CD4-positive, alpha-beta T cell treated with Interleukin-1 beta for 1 hour (primary cell): ENCODE measurements at regions not wholly inside any gene's neighbourhood (a gene's known extent, or its start where the extent isn't known, plus 50 kb on each side); places are given as distances from the start of the nearest gene placed in this dataset.
"Not testable (repeated sequence)": the region's sequence is repeated elsewhere in the genome, so short reads cannot be mapped to it uniquely, and the experiment has no call there.

ENCODE experiments used
- DNase-seq, 2 donors: peaks; one replicate each; pipeline ENCODE4 v3.0.0-alpha.2; 2020 to 2022

DNA sequence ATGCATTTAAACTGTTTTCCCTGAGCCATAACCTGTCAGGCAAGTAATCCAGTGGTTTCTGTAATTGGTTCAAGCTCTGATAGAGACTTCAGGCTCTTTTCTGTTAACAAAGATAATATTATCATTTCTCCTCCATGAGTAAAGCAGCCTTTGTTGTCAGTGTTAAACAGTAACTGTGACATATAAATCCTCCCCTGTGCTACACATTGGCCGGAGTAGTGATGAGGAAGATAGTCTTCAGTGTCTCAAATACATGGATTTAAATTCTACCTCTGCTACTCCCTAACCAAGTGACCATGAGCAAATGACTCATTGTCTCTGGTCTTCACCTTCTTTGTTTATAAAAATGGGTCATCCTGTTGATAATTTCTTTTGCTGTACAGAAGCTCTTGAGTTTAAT is 615.5 kb upstream of the CHD1 start:
- DNase-seq = no peak

DNA sequence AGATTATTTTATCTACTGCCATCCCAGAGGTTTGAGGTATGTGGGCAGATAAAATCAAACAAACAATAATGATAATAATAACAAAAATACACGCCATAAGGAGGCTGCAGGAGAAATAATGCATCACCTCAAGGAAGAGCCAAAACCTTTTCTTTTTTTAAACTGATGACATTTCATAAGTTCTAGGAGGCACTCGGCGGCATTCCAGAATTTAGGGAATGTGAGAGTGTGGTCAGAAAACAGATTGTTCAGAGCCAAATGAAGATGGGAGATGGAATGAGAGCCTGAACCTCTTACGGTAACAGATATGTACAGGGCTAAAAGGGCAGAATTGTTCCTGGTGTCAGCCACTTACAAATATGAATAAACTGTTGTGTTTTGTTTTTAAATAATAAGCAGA is 615.0 kb upstream of the CHD1 start:
- DNase-seq = no peak

DNA sequence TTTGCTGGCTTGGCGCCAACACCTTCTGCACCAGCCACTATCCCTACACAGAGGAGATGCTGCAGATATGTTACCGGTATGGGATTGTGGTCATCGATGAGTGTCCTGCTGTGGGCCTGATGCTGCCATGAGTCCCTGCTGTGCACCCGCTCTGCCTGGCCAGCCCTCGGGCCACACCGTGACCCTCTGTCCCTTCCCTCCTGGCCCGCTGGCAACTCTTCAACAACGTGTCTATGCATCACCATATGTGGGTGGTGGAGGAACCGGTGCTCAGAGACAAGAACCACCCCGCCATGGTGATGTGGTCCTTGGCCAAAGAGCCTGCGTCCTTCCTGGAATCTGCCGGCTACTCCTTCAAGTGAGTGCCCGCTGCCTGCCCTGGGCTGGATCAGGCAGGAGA is 605.4 kb upstream of the CHD1 start:
- DNase-seq = not testable (repeated sequence)

DNA sequence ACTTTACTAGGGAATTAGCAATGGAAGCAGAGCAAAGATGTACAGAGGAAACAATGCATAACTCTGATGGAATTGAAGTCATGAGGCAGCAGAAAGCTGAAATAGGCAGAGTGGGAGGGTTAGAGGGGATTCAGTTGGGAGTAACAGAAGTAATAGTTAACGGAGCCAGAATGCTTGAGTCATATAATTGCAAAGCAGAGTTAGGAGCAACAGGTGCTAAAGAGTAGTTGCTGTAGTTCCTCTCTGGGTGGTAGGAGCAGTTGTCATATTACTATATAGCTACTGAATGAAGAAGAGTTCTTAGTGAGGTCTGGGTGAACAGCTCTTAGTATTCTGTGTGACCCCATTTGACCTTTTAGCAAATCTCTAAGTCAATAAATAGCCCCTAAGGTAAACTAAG is 592.9 kb upstream of the CHD1 start:
- not testable (repeated sequence) for DNase-seq

- not testable (repeated sequence) for DNase-seq
Measured at GRCh38 chr5:99515864-99516490, 587.2 kb upstream of the CHD1 start.

GRCh38 chr5:99510237-99510866 is 581.5 kb upstream of the CHD1 start:
- not testable (repeated sequence) for DNase-seq

DNA sequence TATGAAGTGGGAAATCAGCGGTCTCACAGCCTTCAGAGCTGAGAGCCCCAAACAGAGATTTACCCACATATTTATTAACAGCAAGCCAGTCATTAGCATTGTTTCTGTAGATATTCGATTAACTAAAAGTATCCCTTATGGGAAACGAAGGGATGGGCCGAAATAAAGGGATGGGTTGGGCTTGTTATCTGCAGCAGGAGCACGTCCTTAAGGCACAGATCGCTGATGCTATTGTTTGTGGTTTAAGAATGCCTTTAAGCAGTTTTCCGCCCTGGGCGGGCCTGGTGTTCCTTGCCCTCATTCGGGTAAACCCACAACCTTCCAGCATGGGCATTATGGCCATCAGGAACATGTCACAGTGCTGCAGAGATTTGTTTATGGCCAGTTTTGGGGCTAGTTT is 580.3 kb upstream of the CHD1 start:
- DNase-seq = not testable (repeated sequence)

GRCh38 chr5:99495456-99495855 is 566.6 kb upstream of the CHD1 start:
- not testable (repeated sequence) for DNase-seq

DNA sequence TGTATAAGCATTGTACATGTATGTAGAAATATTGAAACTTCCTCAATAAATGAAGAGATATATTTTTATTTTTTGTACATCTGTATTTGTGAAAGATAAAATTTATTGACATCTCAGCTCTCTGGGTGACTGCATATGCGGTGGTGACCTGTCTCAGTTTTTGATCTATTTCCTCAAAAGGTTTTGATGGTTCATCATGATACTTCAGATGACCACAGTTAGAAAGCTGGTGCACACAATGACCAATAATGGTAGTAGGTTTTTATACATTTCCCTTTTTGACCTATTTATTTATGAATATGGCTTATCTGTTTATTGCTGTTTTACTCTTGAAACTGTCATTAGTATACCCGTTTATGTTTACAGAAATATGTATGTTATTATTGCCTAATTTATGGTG is 549.6 kb upstream of the CHD1 start:
- DNase-seq = not testable (repeated sequence)

DNA sequence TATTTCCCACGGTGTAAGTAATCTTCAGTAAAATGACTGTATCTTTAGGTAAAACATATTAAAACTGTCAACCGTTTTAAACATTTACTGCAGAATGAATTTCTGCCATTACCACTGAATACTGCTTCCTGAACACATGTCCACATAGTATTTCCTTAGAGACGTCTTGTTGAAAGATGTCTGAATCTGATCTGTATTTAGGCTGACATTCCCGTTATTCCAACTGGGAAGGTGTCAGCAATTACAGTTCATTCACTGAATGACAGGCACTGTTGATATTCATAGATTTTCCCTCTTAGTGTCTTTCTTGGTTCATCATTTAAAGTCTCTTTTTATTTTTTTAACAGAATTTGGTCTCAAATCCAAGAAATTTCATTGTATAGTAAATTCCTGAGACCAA is 544.5 kb upstream of the CHD1 start:
- not testable (repeated sequence) for DNase-seq

DNA sequence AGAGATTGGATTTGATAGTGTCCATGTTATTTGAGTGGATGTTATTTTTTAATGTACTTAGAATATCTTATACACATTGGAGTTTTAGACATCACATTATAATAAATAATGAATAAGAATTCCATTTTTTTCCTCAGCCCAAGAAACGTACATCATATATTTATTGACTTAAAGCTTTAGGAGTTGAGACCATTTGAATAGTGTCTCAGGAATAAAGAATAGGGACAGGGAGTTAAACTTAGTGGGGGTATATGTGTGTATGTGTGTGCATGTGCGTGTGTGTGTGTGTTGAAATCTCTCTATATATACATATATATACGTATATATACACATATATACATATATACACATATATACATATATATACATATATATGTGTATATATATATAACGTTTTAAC is 542.9 kb upstream of the CHD1 start:
- DNase-seq = not testable (repeated sequence)

DNA sequence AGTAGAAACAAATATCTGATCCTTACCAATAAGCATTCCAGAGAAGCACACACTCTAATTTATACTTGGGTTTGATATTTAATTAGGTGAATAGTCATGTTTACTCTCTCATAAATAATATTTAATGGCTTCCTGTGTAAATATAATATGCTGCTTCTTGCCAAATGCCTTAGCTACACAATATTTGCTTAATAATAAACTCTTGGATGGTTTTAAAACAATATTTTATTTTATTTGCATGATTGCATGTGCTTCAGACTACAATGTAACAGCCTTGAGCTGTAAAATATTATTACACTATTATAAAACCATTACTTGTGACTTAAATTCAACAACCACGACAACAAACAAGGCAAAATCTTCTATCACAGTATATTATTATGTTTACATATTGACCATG is 542.4 kb upstream of the CHD1 start:
- DNase-seq = not testable (repeated sequence)

DNA sequence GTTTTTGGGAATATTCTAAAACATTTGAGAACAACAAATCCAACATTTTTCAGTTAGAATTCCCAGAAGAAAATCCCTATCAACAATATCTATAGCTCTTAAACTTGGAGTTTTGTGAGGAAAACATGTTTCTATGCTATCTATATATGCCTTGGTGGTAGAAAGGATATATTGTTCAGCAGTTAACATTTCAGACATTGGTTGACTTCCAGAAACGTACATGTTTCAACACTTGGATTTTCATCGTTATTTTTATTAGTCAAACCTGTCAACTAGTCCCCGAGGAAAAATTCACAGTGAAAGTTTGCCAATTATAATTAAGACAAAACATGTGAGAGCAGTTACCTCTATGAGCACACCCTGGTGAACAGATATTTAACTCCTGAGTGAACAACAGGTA is 541.8 kb upstream of the CHD1 start:
- DNase-seq = not testable (repeated sequence)

GRCh38 chr5:99460701-99461100 is 531.9 kb upstream of the CHD1 start:
- no peak for DNase-seq

GRCh38 chr5:99453196-99453595 is 524.4 kb upstream of the CHD1 start:
- DNase-seq = no peak

DNA sequence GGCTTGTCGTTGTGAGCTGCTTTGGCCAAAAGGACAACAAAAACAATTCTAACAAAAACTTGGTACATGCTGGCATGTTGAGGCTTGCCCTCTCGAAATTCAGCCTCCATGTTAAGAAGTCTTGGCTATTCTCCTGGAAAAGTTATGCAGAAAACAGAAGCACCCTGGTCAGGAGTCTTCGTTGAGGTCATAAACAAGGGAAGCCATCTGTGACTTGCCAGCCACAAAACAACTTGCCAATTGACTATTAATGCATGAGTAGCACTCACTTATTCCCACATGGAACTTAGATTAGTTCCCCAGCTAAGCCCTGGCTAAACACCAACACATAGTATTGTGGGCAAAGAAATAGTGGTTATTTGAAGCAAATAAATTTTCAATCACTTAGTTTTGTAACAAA is 521.0 kb upstream of the CHD1 start:
- DNase-seq = no peak

DNA sequence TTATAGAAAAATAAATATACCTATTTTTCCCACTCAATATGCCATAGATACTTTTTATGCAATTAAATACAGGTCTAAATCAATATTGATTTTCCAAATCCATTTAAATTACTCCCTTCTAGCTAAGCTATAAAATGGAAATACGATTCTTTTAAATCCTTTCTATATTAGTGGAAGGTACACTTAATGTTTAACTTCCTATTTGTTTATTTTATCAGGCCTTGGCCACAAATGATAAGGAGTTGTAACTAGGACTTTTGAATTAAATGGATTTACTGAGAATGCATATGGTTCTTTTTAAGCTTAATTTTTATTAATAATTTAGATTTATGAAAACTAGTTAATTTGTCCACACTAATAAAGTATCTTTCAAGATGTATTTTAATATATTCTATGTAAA is 517.0 kb upstream of the CHD1 start:
- DNase-seq = no peak

DNA sequence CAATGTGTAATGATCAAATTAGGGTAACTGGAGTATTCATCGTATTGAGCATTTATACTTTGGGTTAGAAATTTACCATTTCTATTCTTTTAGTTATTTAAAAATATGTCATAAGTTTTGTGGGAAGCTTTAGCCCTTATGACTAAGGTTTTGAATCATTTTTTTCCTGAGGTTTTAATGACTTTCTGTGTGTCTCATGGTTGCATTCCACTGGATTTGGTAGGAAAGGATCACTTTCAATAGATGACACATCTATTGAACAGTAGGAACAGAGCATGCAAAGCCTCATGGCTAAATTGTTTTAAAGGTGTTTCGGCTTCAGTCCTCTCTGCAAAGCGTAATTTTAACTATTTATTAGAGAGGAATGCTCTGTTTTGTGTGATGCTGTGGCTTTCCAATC is 512.4 kb upstream of the CHD1 start:
- no peak for DNase-seq

DNA sequence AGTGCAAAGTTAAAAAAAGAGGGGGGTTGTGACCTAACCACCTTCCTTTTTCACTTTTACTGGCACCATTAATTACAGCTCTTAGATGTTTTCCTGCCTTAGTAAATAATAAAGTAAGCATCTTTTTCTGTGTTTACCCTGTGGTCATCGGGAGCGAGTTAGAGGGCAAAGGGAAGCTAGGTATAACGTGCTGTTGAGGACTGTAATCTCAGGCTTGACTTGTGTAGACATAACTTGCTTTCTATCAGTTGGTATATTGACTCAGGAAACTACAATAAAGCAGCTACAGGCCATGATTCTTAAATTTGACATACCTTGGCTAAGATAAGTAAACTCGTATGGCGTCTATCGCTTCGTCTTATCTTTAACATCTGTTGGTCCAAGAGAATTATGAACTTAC is 509.8 kb upstream of the CHD1 start:
- DNase-seq = no peak

GRCh38 chr5:99437986-99438385 is 509.2 kb upstream of the CHD1 start:
- no peak for DNase-seq

GRCh38 chr5:99423396-99423795 is 494.6 kb upstream of the CHD1 start:
- not testable (repeated sequence) for DNase-seq

DNA sequence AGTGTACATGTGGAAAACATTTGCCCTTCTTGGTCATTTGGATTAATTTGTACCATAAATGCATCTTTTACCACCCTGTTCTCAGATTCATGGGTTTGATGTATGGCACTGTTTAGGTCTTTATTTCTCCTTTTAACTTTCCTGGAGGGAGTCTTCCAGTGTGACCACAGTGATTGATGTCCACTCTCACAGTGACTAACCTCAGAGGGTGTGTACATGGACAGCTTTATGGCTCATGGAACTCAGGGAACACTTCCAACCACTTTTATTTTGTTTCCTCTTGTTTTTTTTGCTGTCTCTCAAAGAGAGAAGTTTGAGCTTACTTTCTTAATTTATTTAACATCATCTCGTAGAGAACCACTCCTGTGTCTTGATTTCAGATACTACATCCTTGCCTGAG is 489.8 kb upstream of the CHD1 start:
- not testable (repeated sequence) for DNase-seq

- DNase-seq = not testable (repeated sequence)
Measured at GRCh38 chr5:99410386-99410785, 481.6 kb upstream of the CHD1 start.

DNA sequence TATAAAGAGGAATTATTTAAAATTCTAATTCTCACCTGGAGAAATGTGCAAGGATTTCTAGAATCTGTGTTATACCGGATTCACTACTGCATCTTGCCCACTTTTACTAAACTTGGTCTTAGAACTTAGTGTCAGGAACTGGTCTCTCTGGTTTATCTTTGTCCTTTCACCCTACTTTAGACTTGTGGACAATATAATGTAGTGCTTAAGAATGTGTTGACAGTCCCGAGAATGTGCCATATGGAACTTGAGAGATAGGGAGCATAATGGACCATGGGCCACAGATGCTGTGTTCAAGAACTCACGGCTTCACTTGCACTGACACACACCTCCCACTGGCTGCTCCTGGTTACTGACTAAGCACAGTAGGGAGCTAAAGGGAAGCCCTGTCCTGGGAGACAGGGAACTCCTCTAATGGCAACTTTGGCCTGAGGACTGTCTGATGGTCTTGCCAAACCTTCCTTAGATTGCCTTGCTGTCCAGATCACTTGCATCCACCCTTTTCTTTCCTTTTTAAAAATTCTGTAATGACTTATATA is 476.0 kb upstream of the CHD1 start:
- not testable (repeated sequence) for DNase-seq

GRCh38 chr5:99400571-99400970 is 471.8 kb upstream of the CHD1 start:
- DNase-seq = not testable (repeated sequence)
